ENCODE measurements at regions not wholly inside any gene's neighbourhood (a gene's known extent, or its start where the extent isn't known, plus 50 kb on each side); places are given as distances from the start of the nearest gene placed in this dataset.
"Not testable (repeated sequence)": the region's sequence is repeated elsewhere in the genome, so short reads cannot be mapped to it uniquely, and the experiment has no call there.

DNA sequence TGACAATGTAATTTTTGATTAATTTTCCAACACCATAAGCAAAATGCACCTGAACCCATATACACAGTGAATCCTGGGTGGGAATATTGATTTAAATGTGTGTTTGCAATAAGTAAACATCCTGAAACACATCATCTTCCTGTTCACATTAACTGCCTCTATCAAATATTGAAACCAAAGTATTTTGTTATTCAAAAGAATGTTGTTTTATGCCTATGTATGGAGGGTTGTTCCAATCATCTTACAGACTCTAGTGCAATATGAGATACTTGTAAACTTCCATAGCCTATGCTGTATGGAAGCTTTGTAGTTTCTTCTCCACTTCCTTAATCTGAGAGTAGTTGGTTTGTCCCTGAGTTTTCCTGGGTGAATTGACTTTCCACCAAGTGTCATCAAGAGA, 105.4 kb upstream of the SLC7A11 start:
- no peak overlapping the region for H3K4me2 ChIP-seq (ENCODE audit: low read length)
- no peak overlapping the region for H3K9ac ChIP-seq (ENCODE audit: low read depth, low read length)
- no peaks in the 10 kb centered on the region for H3K9me3 ChIP-seq (replicated peaks; ENCODE audit: low read length)
- no peaks in the 10 kb centered on the region for H3K4me1 ChIP-seq (ENCODE audit: control insufficient read depth, insufficient read depth, low read length)
- H3K27me3 ChIP-seq (ENCODE audit: control insufficient read depth, insufficient read depth, low read length) = no peaks in the 10 kb centered on the region
- no peaks in the 10 kb centered on the region for H3K36me3 ChIP-seq (ENCODE audit: insufficient read depth, low read length)
- no peak overlapping the region for H3K4me3 ChIP-seq (ENCODE audit: low read length)

DNA sequence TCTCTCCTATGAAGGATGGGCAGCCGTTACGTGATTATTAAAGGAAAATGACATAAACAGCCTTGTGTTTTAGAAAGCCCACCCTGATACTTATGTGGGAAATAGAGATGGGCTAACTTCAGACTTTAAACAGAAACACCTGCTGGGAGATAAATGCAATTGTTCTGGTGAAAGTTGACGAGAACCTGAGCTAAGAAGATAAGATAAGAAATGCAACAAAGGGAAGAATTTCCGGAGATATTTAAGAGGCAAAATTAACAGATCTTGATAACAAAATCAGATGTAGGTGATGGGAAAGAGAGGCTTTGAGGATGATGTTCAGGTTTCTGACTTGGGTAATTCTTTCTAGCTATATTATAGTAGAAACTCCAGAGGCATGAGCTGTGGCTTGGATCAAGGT, 102.7 kb upstream of the SLC7A11 start:
- H3K27me3 ChIP-seq (ENCODE audit: control insufficient read depth, insufficient read depth, low read length) = no peaks in the 10 kb centered on the region
- no peak overlapping the region for H3K4me2 ChIP-seq (ENCODE audit: low read length)
- no peak overlapping the region for H3K4me3 ChIP-seq (ENCODE audit: low read length)
- H3K9ac ChIP-seq (ENCODE audit: low read depth, low read length) = no peak overlapping the region
- H3K9me3 ChIP-seq (replicated peaks; ENCODE audit: low read length) = no peaks in the 10 kb centered on the region
- no peaks in the 10 kb centered on the region for H3K4me1 ChIP-seq (ENCODE audit: control insufficient read depth, insufficient read depth, low read length)
- H3K36me3 ChIP-seq (ENCODE audit: insufficient read depth, low read length) = no peaks in the 10 kb centered on the region

DNA sequence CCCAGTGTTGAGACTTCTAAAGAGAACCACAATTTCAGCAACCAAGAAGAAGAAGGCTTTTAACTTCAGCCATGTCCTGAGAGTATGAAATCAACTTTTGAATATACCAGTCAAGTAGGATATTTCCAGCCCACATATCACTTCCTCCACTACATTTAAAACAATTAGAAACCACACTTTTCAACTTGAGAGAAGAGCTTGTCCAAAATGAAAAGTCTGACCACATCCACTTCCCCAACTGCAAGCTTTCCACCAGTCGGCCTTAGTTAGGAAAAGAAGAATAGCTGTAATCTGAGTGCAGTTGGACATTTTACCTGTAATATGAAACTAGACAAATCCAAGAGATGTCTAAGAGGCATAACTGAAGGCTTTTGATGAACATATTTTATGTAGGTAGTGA, 101.9 kb upstream of the SLC7A11 start:
- Histone ChIP-seq H3K4me3 (ENCODE audit: low read length) (no peak overlapping the region), H3K4me1 (ENCODE audit: control insufficient read depth, insufficient read depth, low read length) (no peaks in the 10 kb centered on the region), H3K9me3 (replicated peaks; ENCODE audit: low read length) (no peaks in the 10 kb centered on the region), H3K36me3 (ENCODE audit: insufficient read depth, low read length) (no peaks in the 10 kb centered on the region), H3K9ac (ENCODE audit: low read depth, low read length) (no peak overlapping the region), H3K27me3 (ENCODE audit: control insufficient read depth, insufficient read depth, low read length) (no peaks in the 10 kb centered on the region), H3K4me2 (ENCODE audit: low read length) (no peak overlapping the region)

DNA sequence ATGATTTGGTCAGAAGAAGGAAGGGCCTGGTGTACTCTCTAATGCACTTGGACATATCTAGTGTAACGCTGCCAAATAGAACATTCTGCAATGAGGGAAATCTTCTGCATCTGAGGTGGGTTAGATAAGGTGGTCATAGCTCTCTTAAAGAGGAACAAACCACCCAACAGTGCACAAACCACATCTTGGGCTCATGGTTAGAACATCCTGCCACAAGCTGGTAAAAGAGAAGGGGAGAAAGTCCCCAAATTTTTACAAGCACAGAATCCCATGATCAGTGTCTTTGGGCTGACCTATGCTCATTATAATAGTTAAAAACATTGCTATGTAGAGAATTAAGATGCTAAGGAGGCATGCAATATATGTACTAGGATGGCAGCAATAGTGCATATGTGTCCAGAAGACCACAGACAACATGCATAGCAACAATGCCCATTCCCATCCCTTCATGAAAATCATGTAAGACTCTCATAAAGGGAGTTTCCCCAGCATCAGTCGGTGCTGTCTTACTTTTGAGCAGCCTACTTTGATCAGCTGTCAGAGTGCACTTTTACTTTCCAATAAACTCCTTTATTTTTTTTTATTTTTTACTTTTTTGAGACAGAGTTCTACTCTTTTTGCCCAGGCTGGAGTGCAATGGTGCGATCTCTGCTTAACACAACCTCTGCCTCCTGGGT, 99.7 kb upstream of the SLC7A11 start:
- no peak overlapping the region for H3K4me2 ChIP-seq (ENCODE audit: low read length)
- no peaks in the 10 kb centered on the region for H3K4me1 ChIP-seq (ENCODE audit: control insufficient read depth, insufficient read depth, low read length)
- H3K4me3 ChIP-seq (ENCODE audit: low read length) = no peak overlapping the region
- H3K9me3 ChIP-seq (replicated peaks; ENCODE audit: low read length) = no peaks in the 10 kb centered on the region
- no peak overlapping the region for H3K9ac ChIP-seq (ENCODE audit: low read depth, low read length)
- H3K27me3 ChIP-seq (ENCODE audit: control insufficient read depth, insufficient read depth, low read length) = no peaks in the 10 kb centered on the region
- H3K36me3 ChIP-seq (ENCODE audit: insufficient read depth, low read length) = no peaks in the 10 kb centered on the region

DNA sequence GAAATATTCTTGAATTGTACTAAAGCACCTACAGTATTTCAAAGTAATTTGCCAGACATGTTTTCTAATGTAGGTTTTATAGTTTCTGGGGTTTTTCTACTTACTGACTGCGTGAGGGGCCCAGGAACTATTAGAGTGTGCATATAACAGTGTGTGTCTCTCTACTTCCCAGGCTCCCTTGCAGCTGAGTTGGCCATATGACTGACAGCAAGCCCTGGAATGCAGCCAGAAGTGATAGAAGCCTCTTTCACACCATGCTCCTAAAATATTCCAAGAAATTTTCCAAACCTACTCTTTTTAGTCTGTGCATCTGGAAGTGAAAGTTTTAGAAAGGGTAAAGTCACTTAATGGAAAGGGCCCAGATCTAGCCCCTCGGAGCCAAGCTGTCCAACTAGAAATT, 96.7 kb upstream of the SLC7A11 start:
- H3K36me3 ChIP-seq (ENCODE audit: insufficient read depth, low read length) = no peaks in the 10 kb centered on the region
- H3K9ac ChIP-seq (ENCODE audit: low read depth, low read length) = no peak overlapping the region
- H3K9me3 ChIP-seq (replicated peaks; ENCODE audit: low read length) = no peaks in the 10 kb centered on the region
- no peaks in the 10 kb centered on the region for H3K27me3 ChIP-seq (ENCODE audit: control insufficient read depth, insufficient read depth, low read length)
- H3K4me2 ChIP-seq (ENCODE audit: low read length) = no peak overlapping the region
- H3K4me1 ChIP-seq (ENCODE audit: control insufficient read depth, insufficient read depth, low read length) = no peaks in the 10 kb centered on the region
- no peak overlapping the region for H3K4me3 ChIP-seq (ENCODE audit: low read length)

DNA sequence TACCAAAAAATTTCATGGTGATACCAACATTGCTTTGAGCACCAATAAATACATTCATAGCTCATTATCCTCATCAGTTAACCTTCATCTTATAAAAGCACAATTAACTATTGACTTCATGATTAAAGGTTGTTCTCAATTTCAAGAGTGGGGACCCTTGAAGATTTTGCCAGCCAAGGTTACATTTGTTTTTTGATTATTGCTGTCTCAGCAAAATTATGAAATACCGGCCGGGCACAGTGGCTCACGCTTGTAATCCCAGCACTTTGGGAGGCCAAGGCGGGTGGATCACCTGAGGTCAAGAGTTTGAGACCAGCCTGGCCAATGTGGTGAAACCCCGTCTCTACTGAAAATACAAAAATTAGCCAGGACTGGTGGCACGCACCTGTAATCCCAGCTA, 96.1 kb upstream of the SLC7A11 start:
- H3K9me3 ChIP-seq (replicated peaks; ENCODE audit: low read length); H3K4me1 ChIP-seq (ENCODE audit: control insufficient read depth, insufficient read depth, low read length); H3K4me2 ChIP-seq (ENCODE audit: low read length); H3K9ac ChIP-seq (ENCODE audit: low read depth, low read length); H3K4me3 ChIP-seq (ENCODE audit: low read length); H3K27me3 ChIP-seq (ENCODE audit: control insufficient read depth, insufficient read depth, low read length); H3K36me3 ChIP-seq (ENCODE audit: insufficient read depth, low read length): not testable (repeated sequence)

DNA sequence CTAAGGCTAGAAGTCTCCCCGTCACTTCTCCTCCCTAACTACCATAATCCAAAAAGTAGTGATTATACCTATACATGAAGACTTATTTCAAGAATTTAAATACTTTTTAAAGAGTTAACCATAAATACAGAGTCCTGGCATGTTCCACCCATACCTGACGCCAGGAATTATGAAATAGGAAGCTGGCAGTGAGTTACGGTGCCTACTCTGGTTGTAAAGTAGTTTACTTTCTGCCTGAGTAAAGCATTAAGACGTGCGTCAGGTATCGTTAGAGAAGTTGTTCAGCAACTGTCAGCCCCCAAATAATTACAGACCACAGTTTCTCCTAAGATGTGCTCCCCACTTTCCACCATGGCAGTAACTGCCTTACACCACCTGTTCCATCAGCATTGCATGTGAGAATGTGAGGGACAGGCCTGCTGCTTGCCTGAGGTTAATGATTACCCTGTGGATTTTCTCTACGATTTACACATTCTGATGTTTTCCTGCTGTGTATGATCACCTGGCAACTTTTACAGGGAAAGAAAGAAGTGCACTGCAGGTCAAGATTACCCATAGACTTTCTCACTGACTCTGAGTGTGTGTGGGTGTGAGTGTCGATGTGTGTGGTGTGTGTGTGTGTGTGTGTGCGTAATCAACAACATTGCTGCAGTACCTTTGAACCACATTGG, 92.3 kb upstream of the SLC7A11 start:
- Histone ChIP-seq H3K9me3 (replicated peaks; ENCODE audit: low read length) (no peaks in the 10 kb centered on the region), H3K9ac (ENCODE audit: low read depth, low read length) (no peak overlapping the region), H3K36me3 (ENCODE audit: insufficient read depth, low read length) (no peaks in the 10 kb centered on the region), H3K4me1 (ENCODE audit: control insufficient read depth, insufficient read depth, low read length) (no peaks in the 10 kb centered on the region), H3K27me3 (ENCODE audit: control insufficient read depth, insufficient read depth, low read length) (no peaks in the 10 kb centered on the region), H3K4me3 (ENCODE audit: low read length) (no peak overlapping the region), H3K4me2 (ENCODE audit: low read length) (no peak overlapping the region)

DNA sequence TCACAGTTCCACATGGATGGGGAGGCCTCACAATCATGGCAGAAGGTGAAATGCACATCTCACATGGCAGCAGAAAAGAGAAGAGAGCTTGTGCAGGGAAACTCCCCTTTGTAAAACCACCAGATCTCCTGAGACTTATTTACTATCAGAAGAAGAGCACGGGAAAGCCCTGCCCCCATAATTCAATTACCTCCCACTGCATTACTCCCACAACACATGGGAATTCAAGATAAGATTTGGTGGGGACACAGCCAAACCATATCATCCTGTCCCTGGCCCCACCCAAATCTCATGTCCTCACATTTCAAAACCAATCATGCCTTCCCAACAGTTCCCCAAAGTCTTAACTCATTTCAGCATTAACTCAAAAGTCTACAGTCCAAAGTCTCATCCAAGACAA, 90.3 kb upstream of the SLC7A11 start:
- not testable (repeated sequence) for H3K4me1 ChIP-seq (ENCODE audit: control insufficient read depth, insufficient read depth, low read length); H3K27me3 ChIP-seq (ENCODE audit: control insufficient read depth, insufficient read depth, low read length); H3K9ac ChIP-seq (ENCODE audit: low read depth, low read length); H3K36me3 ChIP-seq (ENCODE audit: insufficient read depth, low read length); H3K4me3 ChIP-seq (ENCODE audit: low read length); H3K4me2 ChIP-seq (ENCODE audit: low read length); H3K9me3 ChIP-seq (replicated peaks; ENCODE audit: low read length)

DNA sequence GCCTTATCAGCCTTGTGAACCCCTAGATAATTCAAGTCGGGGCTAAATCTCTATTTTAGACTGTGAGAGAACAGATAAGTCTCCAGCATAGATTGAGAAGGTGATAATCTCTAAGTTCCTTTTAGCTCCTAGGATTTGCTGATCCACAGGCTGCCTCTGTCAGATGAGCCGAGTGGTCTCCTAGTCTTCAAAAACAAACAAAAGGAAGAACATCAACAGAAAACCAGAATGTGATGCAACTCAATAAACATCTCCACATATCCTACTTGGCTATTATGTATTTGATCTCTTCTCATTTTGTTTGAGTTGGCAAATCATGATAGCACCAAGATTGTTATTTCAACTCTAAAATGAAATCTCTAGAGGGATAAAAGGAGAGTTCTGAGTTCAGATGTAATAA, 88.4 kb upstream of the SLC7A11 start:
- Histone ChIP-seq H3K4me2 (ENCODE audit: low read length) (no peak overlapping the region), H3K27me3 (ENCODE audit: control insufficient read depth, insufficient read depth, low read length) (no peaks in the 10 kb centered on the region), H3K36me3 (ENCODE audit: insufficient read depth, low read length) (no peaks in the 10 kb centered on the region), H3K4me3 (ENCODE audit: low read length) (no peak overlapping the region), H3K9ac (ENCODE audit: low read depth, low read length) (no peak overlapping the region), H3K9me3 (replicated peaks; ENCODE audit: low read length) (no peaks in the 10 kb centered on the region), H3K4me1 (ENCODE audit: control insufficient read depth, insufficient read depth, low read length) (no peaks in the 10 kb centered on the region)

DNA sequence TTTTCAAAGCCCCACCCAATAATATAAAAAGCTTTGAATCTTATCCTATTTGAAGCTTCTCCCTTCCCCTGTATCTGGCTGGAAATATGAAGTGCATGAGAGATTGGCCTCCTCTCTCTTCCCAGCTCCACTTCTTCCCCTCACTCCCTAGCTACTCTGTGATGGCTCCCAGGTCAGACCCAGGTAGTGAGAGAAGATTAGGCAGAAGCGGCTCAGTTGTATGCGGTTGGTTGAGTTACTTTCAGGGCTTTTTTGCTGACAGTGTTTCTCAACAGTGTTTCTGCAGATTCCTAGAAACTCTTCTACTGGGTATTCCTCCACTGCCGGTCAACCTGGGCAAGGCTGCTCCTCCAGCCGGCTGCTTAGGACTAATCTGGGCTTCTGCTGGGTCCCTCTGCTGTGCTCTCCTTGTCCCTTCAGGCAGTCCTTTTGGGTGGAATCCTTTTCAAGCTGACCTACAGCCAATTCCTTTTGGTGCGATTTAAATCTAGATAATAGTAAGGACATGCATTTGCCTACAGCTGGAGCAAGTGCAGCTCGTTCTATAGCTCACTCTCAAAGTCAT, 87.4 kb upstream of the SLC7A11 start:
- Histone ChIP-seq H3K9ac (ENCODE audit: low read depth, low read length) (no peak overlapping the region), H3K9me3 (replicated peaks; ENCODE audit: low read length) (no peaks in the 10 kb centered on the region), H3K4me1 (ENCODE audit: control insufficient read depth, insufficient read depth, low read length) (no peaks in the 10 kb centered on the region), H3K4me2 (ENCODE audit: low read length) (no peak overlapping the region), H3K36me3 (ENCODE audit: insufficient read depth, low read length) (no peaks in the 10 kb centered on the region), H3K27me3 (ENCODE audit: control insufficient read depth, insufficient read depth, low read length) (no peaks in the 10 kb centered on the region), H3K4me3 (ENCODE audit: low read length) (no peak overlapping the region)

DNA sequence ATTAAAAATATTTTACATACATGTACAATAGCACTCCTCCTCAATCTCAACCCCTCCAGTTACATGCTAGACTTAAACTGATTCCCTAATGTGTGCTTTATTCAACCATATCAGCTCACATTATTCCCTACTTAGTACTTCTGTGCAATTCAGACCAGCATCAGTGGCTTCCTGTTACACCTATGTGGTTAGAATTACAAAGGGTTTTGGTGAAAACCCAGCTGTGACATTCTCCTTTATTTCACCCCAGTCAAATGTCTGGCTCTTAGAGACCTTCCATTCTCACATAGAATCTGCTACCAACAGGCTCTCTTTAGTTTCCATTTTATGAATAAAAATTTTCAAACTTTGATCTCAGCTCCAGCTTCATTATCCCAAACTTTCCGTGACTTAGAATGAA, 85.2 kb upstream of the SLC7A11 start:
- H3K9ac ChIP-seq (ENCODE audit: low read depth, low read length) = no peak overlapping the region
- no peaks in the 10 kb centered on the region for H3K9me3 ChIP-seq (replicated peaks; ENCODE audit: low read length)
- H3K4me3 ChIP-seq (ENCODE audit: low read length) = no peak overlapping the region
- H3K27me3 ChIP-seq (ENCODE audit: control insufficient read depth, insufficient read depth, low read length) = no peaks in the 10 kb centered on the region
- H3K36me3 ChIP-seq (ENCODE audit: insufficient read depth, low read length) = no peaks in the 10 kb centered on the region
- H3K4me2 ChIP-seq (ENCODE audit: low read length) = no peak overlapping the region
- no peaks in the 10 kb centered on the region for H3K4me1 ChIP-seq (ENCODE audit: control insufficient read depth, insufficient read depth, low read length)

DNA sequence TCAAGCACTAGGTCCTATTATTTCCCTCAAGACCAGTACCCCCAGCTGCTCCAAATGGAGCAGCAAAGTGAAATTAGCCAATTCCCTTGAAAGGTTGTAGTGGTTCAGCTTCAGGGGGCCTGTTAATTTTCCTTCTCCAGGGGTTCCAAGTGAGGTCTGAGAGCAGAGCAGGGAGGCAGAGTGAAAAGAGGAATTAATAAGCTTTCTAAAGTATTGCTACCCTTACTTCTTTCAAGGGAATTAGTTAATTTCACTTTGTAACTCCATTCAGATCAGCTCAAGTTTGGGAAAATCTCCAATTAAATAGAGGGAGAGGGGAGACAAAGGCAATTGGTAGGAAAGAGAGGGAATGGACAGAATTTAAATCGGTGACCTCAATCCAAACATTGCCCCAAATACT, 78.7 kb upstream of the SLC7A11 start:
- Histone ChIP-seq H3K9ac (ENCODE audit: low read depth, low read length) (no peak overlapping the region), H3K27me3 (ENCODE audit: control insufficient read depth, insufficient read depth, low read length) (no peaks in the 10 kb centered on the region), H3K4me1 (ENCODE audit: control insufficient read depth, insufficient read depth, low read length) (no peaks in the 10 kb centered on the region), H3K9me3 (replicated peaks; ENCODE audit: low read length) (no peaks in the 10 kb centered on the region), H3K4me3 (ENCODE audit: low read length) (no peak overlapping the region), H3K4me2 (ENCODE audit: low read length) (no peak overlapping the region), H3K36me3 (ENCODE audit: insufficient read depth, low read length) (no peaks in the 10 kb centered on the region)
